ENCODE measurements at regions not wholly inside any gene's neighbourhood (a gene's known extent, or its start where the extent isn't known, plus 50 kb on each side); places are given as distances from the start of the nearest gene placed in this dataset.

DNA sequence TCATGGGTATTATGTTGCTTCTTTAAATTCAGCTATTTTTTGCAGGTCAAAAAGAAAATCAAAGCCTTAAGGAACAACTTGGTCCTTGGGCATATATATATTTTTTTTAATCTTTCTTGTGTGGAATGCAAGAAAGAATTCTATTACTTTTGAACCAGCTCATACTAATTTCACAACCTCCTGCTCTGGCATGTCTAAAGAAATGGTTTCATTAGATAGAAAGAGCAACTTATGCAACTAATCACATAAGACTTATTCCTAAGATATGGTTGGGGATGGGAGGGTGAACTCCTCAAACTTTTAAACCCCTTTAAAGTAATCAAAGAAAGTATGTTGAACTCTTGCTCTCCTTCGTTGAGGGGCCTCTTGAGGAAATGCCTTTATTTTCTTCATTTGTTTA, 114.9 kb downstream of the GMNC start:
- no peaks in the 10 kb centered on the region for H3K9me3 ChIP-seq
- H3K36me3 ChIP-seq, result no peaks in the 10 kb centered on the region
- no peak for DNase-seq (ENCODE audit: low spot score)
- H3K27me3 ChIP-seq, result no peaks in the 10 kb centered on the region
- H3K4me1 ChIP-seq, result no peaks in the 10 kb centered on the region
- H3K4me3 ChIP-seq, result no peak overlapping the region
- no peak overlapping the region for H3K27ac ChIP-seq
- TF ChIP-seq, protein P1, sequence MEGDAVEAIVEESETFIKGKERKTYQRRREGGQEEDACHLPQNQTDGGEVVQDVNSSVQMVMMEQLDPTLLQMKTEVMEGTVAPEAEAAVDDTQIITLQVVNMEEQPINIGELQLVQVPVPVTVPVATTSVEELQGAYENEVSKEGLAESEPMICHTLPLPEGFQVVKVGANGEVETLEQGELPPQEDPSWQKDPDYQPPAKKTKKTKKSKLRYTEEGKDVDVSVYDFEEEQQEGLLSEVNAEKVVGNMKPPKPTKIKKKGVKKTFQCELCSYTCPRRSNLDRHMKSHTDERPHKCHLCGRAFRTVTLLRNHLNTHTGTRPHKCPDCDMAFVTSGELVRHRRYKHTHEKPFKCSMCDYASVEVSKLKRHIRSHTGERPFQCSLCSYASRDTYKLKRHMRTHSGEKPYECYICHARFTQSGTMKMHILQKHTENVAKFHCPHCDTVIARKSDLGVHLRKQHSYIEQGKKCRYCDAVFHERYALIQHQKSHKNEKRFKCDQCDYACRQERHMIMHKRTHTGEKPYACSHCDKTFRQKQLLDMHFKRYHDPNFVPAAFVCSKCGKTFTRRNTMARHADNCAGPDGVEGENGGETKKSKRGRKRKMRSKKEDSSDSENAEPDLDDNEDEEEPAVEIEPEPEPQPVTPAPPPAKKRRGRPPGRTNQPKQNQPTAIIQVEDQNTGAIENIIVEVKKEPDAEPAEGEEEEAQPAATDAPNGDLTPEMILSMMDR (IDR thresholded peaks at IDR 0.05), result no peak

DNA sequence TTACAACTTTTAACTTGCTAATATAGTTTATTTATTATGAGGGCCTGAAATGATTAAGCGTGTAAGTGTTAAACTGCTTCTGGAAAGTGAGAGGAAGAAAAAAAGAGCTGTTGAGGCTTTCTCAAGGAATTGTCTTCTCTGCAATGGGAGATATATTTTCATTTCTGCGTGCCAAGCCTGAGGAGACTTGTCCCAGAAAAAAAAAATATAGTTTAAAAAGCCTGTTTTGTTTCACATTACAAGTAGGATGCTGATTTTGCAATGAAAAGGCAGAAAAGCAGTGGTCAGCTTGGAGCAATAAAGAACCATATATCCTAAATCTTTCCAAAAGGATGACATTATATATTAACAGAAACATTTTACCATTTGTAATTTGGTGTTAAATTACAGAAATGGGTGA, 115.5 kb downstream of the GMNC start:
- no peak overlapping the region for H3K27ac ChIP-seq
- no peaks in the 10 kb centered on the region for H3K9me3 ChIP-seq
- TF ChIP-seq, protein P1 (IDR thresholded peaks at IDR 0.05), result no peak
- H3K4me3 ChIP-seq, result no peak overlapping the region
- no peaks in the 10 kb centered on the region for H3K27me3 ChIP-seq
- no peaks in the 10 kb centered on the region for H3K36me3 ChIP-seq
- no peak for DNase-seq (ENCODE audit: low spot score)
- no peaks in the 10 kb centered on the region for H3K4me1 ChIP-seq

DNA sequence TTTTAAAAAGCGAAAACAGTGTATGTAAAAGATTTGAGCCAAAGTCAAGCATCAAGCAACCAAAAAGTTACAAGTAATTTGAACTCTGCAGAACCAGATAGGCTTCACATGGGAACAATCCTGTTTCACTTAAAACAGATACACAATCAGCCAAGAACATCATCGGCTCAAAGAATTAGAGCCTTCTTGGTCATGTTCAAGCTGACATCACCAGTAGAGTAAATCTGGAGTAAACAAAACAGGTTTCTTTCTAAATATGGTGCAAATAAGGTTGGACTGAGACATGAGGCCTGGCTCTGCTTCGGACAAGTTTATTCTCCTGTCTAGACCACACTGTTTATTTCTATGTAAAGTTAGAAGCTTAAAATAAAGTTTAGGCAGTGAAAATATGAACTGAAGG, 116.0 kb downstream of the GMNC start:
- Histone ChIP-seq H3K4me3 (no peak overlapping the region), H3K4me1 (no peaks in the 10 kb centered on the region), H3K9me3 (no peaks in the 10 kb centered on the region), H3K27ac (no peak overlapping the region), H3K27me3 (no peaks in the 10 kb centered on the region), H3K36me3 (no peaks in the 10 kb centered on the region)
- DNase-seq (ENCODE audit: low spot score), result no peak
- TF ChIP-seq, protein P1 (IDR thresholded peaks at IDR 0.05), result no peak

DNA sequence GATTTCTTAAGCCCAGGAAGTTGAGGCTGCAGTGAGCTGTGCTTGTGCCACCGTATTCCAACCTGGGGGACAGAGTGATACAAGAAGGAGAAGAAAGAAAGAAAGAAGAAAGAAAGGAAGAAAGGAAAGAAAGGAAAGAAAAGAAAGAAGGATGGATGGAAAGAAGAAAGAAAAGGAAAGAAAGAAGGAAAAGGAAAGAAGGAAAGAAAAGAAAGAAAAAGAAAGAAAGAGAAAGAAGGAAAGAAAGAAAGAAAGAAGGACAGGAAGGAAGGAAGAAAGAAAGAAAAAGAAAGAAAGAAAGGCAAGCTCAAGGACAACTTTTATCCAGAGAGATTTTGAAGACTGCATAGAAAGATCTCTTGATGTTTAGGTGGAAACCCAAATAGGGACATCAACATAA, 120.7 kb downstream of the GMNC start:
- Histone ChIP-seq H3K9me3 (no peaks in the 10 kb centered on the region), H3K4me1 (no peaks in the 10 kb centered on the region), H3K36me3 (no peaks in the 10 kb centered on the region), H3K4me3 (no peak overlapping the region), H3K27ac (no peak overlapping the region), H3K27me3 (no peaks in the 10 kb centered on the region)
- TF ChIP-seq, protein P1 (IDR thresholded peaks at IDR 0.05), result no peak
- no peak for DNase-seq (ENCODE audit: low spot score)

DNA sequence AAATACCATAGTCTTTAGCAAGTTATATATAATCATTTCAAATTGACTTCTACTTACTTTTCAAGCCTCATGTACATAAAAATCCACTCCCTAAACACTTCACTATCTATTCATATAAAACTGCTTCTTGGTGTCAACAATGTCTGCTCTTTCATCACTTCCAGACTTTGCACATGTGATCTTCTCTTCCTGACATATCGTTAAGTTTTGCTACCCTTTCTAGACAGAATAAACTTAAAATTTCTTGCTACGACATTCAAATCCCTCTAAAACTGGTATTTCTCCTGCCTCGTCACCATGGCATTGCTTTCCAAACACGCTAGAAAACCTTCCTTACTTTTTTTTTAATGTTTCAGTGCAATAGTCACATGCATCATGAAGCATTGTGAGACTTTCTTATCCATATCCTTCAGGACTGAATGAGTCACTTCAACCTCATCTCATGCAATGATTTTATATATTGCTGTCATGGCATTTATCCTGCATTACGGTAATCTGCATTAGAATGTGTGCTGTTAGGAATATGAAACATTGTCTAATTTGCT, 122.8 kb downstream of the GMNC start:
- H3K4me1 ChIP-seq, result no peaks in the 10 kb centered on the region
- no peaks in the 10 kb centered on the region for H3K36me3 ChIP-seq
- TF ChIP-seq, protein P1 (IDR thresholded peaks at IDR 0.05), result no peak
- H3K27ac ChIP-seq, result no peak overlapping the region
- no peak for DNase-seq (ENCODE audit: low spot score)
- H3K4me3 ChIP-seq, result no peak overlapping the region
- H3K9me3 ChIP-seq, result no peaks in the 10 kb centered on the region
- no peaks in the 10 kb centered on the region for H3K27me3 ChIP-seq

DNA sequence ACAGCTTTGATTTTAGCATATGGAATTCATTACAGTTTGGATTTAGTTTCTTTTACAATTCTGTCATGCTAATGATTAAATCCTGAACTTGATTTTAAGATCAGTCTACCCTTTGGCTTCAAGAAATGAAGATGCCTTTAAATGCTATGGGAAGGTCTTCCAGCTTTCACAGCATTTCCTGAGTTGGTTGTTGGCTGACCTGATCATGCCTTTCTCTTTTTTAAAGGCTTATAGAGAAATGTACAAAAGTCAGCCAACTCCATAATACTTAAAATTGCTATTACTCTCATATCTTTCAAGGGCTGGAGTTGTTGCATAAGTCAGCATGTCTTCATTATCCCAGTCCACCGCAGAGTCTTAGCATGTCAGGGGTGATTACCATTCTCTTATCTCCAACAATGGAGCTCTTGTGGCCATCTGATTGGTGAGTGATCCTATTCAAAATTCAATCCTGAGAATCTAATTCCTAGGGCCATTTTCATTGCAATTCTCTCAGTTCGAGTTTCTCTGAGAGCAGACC, 123.8 kb downstream of the GMNC start:
- Histone ChIP-seq H3K36me3 (no peaks in the 10 kb centered on the region), H3K9me3 (no peaks in the 10 kb centered on the region), H3K27ac (no peak overlapping the region), H3K4me3 (no peak overlapping the region), H3K4me1 (no peaks in the 10 kb centered on the region), H3K27me3 (no peaks in the 10 kb centered on the region)
- TF ChIP-seq, protein P1 (IDR thresholded peaks at IDR 0.05), result no peak
- DNase-seq (ENCODE audit: low spot score), result no peak

All from right atrium auricular region (tissue), 2 donors.